Activated CD4-positive, alpha-beta T cell treated with anti-CD3 and anti-CD28 coated beads, Interleukin-2, amount 10 ng/mL, durations not matched to agents 24 days and 14 days (primary cell): ENCODE measurements at regions not wholly inside any gene's neighbourhood (a gene's known extent, or its start where the extent isn't known, plus 50 kb on each side); places are given as distances from the start of the nearest gene placed in this dataset.

ENCODE experiments used
- DNase-seq: peaks from one replicate; pipeline ENCODE4 v3.0.0; 2022
- H3K27ac Mint-ChIP-seq: one replicate; pipeline ENCODE4 v1.8.0; 2022; ENCODE audit warnings: mild to moderate bottlenecking, mixed read lengths
- H3K27me3 Mint-ChIP-seq: one replicate; pipeline ENCODE4 v1.8.0; 2022; ENCODE audit warnings: mixed read lengths
- H3K36me3 Mint-ChIP-seq: one replicate; pipeline ENCODE4 v1.8.0; 2022; ENCODE audit warnings: low read depth, mild to moderate bottlenecking, mixed read lengths
- H3K4me1 Mint-ChIP-seq: one replicate; pipeline ENCODE4 v1.8.0; 2021; ENCODE audit warnings: mixed read lengths
- H3K4me3 Mint-ChIP-seq: one replicate; pipeline ENCODE4 v1.8.0; 2022; ENCODE audit warnings: mild to moderate bottlenecking, moderate library complexity, mixed read lengths
- H3K9me3 Mint-ChIP-seq: one replicate; pipeline ENCODE4 v1.8.0; 2021; ENCODE audit warnings: mixed read lengths
- intact Hi-C: fragments of 100-400 bp; cut with micrococcal nuclease; formaldehyde crosslinking; loops from one replicate; pipeline ENCODE4 v1.15.1; 2023

DNA sequence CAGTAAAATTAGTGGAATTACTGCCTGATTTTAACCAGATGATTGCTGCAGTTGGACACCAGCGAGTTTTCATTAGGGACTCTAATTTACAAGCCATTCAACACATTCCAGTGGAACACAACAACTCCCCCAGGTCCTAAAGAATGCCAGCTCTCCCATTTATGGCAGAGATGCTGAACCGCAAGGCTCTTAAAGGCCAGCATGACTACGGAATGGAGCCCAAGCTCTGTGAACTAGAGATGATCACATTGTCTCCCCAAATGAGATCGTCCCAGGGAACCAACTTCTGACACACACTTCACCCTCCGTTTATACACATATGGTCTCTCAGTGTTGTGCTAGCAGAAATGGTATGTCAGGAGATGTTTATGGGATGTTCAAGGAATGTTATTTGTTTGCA lies 446.2 kb upstream of the NR2F2 start:
- DNase-seq: no peak
- H3K9me3 Mint-ChIP-seq: peaks cover 19% of the 10 kb centered on the region
- H3K4me1 Mint-ChIP-seq: peaks cover 13% of the 10 kb centered on the region
- no peaks in the 10 kb centered on the region for H3K36me3 Mint-ChIP-seq
- no peak overlapping the region for H3K27ac Mint-ChIP-seq
- H3K4me3 Mint-ChIP-seq: no peak overlapping the region
- intact Hi-C loops: no loop called here
- H3K27me3 Mint-ChIP-seq: peaks cover 18% of the 10 kb centered on the region

DNA sequence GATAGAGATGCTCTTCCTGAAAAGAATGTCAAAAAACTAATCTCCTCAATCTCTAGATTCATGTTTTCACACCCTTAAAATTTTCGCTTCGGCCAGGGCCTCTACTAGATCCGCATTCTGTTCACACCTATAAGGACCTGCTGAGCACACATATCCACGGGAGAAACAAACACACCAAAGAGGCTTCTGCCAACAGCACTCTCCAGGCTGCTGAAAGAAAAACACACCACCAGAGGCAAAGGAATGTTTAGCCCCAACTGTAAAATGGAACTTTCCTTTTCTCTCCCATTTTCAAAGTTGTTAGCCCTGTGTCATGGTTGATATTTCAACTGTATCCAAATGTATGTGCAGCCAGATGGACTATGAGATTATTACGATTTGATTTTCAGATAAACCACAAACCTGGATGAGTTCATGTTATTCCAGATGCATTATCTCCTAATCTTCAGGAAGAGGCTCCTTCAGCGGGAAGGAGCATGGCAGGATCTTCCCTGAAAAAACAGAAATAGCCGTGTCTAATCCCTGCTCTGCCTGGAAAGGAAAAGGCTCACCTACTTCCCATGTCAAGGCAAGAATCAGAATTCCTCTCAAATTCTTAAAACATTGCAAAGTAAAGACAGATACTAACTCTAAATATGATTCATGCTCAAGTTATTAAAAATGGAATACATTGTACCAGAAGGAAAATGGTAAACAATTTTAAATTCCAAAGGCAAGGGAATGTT lies 442.7 kb upstream of the NR2F2 start:
- peaks cover 2% of the 10 kb centered on the region for H3K36me3 Mint-ChIP-seq
- H3K4me3 Mint-ChIP-seq: no peak overlapping the region
- no peaks in the 10 kb centered on the region for H3K4me1 Mint-ChIP-seq
- H3K9me3 Mint-ChIP-seq: peaks cover 13% of the 10 kb centered on the region
- H3K27me3 Mint-ChIP-seq: peaks cover 23% of the 10 kb centered on the region
- no peak overlapping the region for H3K27ac Mint-ChIP-seq
- intact Hi-C loops: no loop called here
- DNase-seq: no peak

DNA sequence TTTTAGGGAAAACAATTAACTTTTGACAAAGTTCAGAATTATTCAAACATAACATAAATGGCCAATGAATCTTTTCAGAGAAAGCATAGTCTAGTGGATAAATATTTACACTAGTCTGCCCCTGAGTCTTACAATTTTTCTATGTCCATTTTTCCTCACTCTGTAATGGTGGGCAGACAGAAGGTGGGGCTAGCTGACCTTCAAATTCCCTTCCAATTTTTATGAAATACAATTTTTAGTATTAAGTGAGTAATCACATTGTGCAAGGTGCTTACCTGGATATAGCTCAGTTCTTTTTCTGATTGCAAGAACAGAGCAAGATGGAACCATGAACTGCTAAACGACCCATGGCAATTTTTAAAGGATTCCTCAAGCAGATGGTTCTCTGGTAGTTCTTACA lies 441.7 kb upstream of the NR2F2 start:
- Mint-ChIP-seq H3K36me3 (peaks cover 2% of the 10 kb centered on the region), H3K9me3 (peaks cover 13% of the 10 kb centered on the region), H3K27ac (no peak overlapping the region), H3K27me3 (peaks cover 28% of the 10 kb centered on the region), H3K4me1 (no peaks in the 10 kb centered on the region), H3K4me3 (no peak overlapping the region)
- no peak for DNase-seq
- intact Hi-C loops: no loop called here

DNA sequence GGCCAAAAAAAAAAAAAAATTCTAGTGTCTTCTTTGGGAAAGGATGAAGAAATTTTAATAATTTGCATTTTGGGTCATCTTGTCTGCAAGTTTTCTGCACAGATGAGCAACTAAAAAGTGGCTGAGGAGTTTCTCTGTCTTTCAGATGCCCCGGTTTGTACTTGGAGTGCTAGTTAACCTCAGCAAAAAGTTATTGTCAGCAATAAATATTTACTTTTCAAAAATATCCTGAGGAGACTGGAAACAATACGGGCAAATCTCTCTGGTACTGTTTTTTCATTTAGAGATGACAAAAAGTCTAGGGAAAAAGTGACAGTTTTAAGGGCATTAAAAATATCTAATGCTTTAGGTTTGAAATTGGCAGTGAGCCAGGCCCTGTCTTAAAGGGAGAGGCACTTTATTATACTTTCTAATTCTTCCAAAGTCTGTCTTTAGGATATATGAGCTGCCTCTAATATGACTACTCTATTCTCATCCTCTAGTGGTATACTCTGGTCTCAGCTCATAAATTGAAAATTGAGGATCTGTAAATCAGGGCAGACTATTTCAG lies 436.0 kb upstream of the NR2F2 start:
- intact Hi-C loops: no loop called here
- H3K9me3 Mint-ChIP-seq: peaks cover 4% of the 10 kb centered on the region
- peaks cover 37% of the 10 kb centered on the region for H3K27me3 Mint-ChIP-seq
- H3K4me3 Mint-ChIP-seq: no peak overlapping the region
- no peak overlapping the region for H3K27ac Mint-ChIP-seq
- peaks cover 1% of the 10 kb centered on the region for H3K36me3 Mint-ChIP-seq
- DNase-seq: no peak
- no peaks in the 10 kb centered on the region for H3K4me1 Mint-ChIP-seq

DNA sequence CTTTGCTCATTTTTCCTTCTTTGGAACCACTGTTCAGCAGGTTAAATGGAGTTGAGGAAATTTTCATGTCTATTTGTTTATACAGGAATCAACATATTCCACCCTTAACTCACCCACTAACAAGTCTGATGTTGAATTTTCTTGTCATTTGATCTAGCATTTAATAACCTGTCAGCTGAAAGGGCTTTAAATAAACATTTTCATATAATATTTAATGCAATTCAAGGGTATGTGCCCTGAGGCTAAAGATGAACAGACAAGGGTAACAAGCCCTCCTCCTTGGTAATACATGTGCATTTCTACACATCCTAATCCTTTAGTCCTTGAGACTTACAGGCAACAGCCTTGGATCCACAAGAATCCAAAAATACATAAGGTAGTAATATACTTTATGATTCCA lies 435.0 kb upstream of the NR2F2 start:
- H3K36me3 Mint-ChIP-seq: no peaks in the 10 kb centered on the region
- H3K4me3 Mint-ChIP-seq: no peak overlapping the region
- H3K9me3 Mint-ChIP-seq: no peaks in the 10 kb centered on the region
- intact Hi-C loops: no loop called here
- no peak overlapping the region for H3K27ac Mint-ChIP-seq
- peaks cover 33% of the 10 kb centered on the region for H3K27me3 Mint-ChIP-seq
- DNase-seq: no peak
- no peaks in the 10 kb centered on the region for H3K4me1 Mint-ChIP-seq

DNA sequence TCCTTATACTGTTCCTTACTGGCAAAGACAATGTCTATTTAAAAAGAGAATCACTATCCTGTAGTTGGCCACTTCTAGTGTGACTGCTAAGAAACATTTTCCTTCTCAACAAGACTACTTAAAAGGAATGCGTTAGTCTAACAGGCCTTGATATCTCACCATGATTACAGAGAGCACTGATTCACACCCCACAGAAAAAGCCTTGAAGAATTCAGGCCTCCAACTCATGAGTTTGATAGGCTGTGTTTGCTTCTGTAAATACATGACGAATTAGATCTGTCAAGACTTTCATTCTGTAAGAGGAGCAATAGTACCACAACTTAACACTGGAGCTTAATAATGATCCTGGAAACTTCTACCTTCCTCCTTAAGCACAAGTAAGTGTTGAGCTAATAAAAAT lies 432.8 kb upstream of the NR2F2 start:
- DNase-seq: no peak
- H3K4me3 Mint-ChIP-seq: no peak overlapping the region
- H3K4me1 Mint-ChIP-seq: no peaks in the 10 kb centered on the region
- H3K27me3 Mint-ChIP-seq: peaks cover 37% of the 10 kb centered on the region
- H3K36me3 Mint-ChIP-seq: no peaks in the 10 kb centered on the region
- H3K9me3 Mint-ChIP-seq: no peaks in the 10 kb centered on the region
- intact Hi-C loops: no loop called here
- H3K27ac Mint-ChIP-seq: no peak overlapping the region

DNA sequence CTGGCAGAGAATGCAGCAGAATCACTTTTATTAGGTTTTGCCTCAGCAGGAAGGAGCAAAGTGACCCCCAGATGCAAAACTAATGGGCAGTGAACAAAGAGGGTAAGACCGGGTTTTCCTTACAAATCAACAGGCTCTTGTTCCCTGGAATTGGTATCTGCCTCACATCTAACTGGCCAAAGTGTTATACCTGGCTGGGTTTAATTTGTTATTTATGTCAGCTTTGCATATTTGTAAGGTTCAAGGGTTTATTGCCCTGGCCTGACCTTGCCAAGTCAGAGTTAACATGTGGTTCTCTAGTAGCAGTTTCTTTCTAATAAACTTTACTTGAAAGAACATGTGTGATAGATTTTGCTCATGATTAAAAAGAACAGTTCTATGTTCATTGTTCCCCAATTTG lies 431.7 kb upstream of the NR2F2 start:
- H3K9me3 Mint-ChIP-seq: no peaks in the 10 kb centered on the region
- peaks cover 31% of the 10 kb centered on the region for H3K27me3 Mint-ChIP-seq
- intact Hi-C loops: no loop called here
- H3K27ac Mint-ChIP-seq: no peak overlapping the region
- no peaks in the 10 kb centered on the region for H3K36me3 Mint-ChIP-seq
- no peaks in the 10 kb centered on the region for H3K4me1 Mint-ChIP-seq
- H3K4me3 Mint-ChIP-seq: no peak overlapping the region
- DNase-seq: no peak

DNA sequence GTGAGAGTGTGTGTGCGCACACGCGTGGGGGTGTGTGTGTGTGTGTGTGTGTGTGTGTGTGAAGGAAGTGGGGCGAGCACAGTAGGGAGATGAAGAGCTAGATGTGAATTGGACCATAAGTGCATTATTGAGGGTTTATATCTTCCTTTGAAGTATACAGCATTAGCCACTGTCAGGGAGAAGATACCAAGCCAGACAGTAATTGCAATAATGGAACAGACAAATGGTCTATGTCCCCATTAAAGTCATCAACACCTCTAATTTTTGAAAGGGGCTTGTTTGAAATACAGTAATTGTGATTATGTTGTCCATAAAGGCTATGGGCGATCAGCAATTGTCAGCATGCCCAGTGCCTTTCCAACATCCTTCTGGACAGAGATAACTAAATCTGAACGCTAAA lies 429.2 kb upstream of the NR2F2 start:
- H3K27me3 Mint-ChIP-seq: peaks cover 19% of the 10 kb centered on the region
- no peak for DNase-seq
- intact Hi-C loops: no loop called here
- H3K4me1 Mint-ChIP-seq: no peaks in the 10 kb centered on the region
- peaks cover 6% of the 10 kb centered on the region for H3K9me3 Mint-ChIP-seq
- H3K27ac Mint-ChIP-seq: no peak overlapping the region
- H3K36me3 Mint-ChIP-seq: no peaks in the 10 kb centered on the region
- no peak overlapping the region for H3K4me3 Mint-ChIP-seq

DNA sequence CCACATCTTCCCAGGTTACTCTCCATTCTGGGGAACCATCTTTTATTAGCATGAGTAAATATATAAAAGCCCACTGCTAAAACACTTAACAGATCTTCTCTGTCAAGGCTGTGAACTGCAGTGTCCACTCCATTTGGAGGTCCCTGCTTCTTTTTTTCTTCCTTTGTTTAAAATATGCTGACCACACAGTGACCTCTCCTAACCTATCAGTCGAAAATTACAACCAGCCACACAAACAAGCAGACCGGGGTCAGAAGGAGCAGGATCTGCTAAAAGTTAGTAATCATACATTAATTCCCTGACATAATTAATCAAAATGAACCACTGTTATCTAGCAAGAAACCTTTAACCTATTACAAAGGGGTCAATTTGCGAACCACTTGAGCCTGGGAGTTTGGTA lies 427.9 kb upstream of the NR2F2 start:
- no peak overlapping the region for H3K27ac Mint-ChIP-seq
- peaks cover 19% of the 10 kb centered on the region for H3K27me3 Mint-ChIP-seq
- no peaks in the 10 kb centered on the region for H3K4me1 Mint-ChIP-seq
- no peak overlapping the region for H3K4me3 Mint-ChIP-seq
- intact Hi-C loops: no loop called here
- no peaks in the 10 kb centered on the region for H3K36me3 Mint-ChIP-seq
- DNase-seq: no peak
- H3K9me3 Mint-ChIP-seq: peaks cover 6% of the 10 kb centered on the region

DNA sequence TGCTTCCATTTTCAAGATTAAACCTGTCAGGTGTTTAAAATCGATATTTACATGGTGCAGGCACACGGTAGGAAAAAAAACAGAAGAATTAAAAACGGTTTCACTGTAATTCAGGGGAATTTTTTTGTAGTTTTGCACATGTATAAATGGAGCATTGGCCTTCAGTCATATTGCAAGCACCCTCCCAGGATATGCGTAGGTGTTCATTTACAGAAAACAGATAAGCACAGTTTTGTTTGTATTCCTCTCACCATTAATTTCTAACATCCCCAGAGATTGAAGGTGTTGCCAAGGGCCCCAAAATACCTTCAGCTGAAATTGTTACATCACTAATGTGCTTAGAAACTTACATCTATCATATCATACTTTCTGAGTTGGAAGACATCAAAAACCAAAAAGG lies 427.1 kb upstream of the NR2F2 start:
- Mint-ChIP-seq H3K27me3 (peaks cover 14% of the 10 kb centered on the region), H3K9me3 (peaks cover 6% of the 10 kb centered on the region), H3K4me1 (no peaks in the 10 kb centered on the region), H3K4me3 (no peak overlapping the region), H3K36me3 (no peaks in the 10 kb centered on the region), H3K27ac (no peak overlapping the region)
- DNase-seq: no peak
- intact Hi-C loops: no loop called here

DNA sequence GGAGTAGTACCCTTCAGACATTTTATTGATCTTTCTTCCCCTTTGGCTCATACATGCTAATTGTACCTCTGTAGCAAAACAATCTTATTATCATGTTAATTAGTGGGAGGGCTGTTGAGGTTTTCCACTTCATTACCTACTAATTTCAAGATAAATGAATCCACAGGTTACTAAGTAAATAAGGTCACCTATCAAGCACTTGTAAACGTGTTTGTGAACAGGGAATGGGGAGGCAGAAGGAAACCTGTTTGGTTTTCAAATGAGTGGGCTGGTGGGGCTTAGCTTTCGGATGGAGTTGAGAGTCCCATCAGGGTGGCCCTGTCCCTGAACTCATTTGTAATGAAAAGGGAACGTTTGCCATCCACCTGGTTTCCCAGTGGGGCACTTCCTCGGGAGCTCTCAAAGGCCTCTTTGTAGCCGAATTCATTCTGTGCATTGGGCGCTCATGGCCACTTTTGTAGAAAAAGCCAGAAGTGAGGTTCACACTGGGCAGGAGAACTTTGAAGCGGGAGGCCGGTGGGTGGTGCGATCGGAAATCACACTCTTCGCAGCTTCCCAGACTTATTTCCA lies 419.8 kb upstream of the NR2F2 start:
- Mint-ChIP-seq H3K36me3 (no peaks in the 10 kb centered on the region), H3K9me3 (no peaks in the 10 kb centered on the region), H3K27ac (no peak overlapping the region), H3K4me3 (no peak overlapping the region), H3K4me1 (no peaks in the 10 kb centered on the region), H3K27me3 (peaks cover 23% of the 10 kb centered on the region)
- intact Hi-C loops: no loop called here
- DNase-seq: no peak

DNA sequence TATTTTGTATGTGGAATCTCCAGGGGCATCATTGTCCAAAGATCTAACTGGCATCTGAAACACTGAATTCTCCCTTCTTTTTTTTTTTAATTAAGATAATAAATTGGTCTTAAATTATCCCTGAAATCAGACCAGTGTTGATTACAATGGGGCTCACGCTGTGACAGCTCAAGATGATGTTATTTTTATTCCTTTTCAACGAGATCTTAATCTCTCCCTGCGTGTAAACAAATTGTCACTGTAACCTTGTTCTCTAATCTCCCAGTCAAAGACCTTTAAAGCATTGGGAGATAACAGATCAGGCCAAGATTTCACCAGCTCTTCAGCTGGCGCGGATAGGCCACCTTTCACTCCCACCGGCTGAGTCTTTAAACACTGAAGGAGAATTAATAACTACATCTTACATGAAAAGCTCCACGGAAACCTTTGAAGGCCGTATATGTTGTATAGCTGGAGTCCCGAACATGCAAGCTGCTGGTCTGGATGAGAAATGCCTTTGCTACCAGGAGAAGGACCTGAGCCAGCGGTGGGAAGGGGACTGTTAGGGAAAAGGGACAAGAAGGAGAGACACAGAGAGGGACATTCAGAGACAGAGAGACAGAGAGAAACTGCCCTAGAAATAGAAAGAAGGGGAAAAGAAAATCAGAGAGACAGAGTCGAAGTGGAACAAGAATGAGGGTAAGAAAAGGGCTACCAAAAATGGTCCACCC lies 418.8 kb upstream of the NR2F2 start:
- Mint-ChIP-seq H3K4me3 (no peak overlapping the region), H3K4me1 (no peaks in the 10 kb centered on the region), H3K36me3 (no peaks in the 10 kb centered on the region), H3K27ac (no peak overlapping the region), H3K27me3 (peaks cover 26% of the 10 kb centered on the region), H3K9me3 (no peaks in the 10 kb centered on the region)
- no peak for DNase-seq
- intact Hi-C loops: no loop called here

DNA sequence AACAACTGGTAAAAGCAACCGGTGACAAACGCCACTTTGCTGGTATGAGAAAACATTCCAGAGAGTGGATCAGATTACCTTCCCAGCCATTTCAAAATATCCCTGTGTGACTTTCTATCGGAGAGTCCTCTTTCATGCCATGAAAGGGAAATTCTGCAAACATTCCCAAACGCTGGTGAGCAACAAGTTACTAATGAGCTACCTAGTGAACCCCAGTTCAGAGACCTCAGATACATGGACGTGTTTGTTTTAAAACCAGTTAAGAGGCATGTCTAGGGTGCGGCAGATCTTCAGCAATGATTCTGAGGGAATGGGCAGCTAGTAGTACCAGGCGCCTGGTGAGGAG lies 418.2 kb upstream of the NR2F2 start:
- Mint-ChIP-seq H3K4me3 (no peak overlapping the region), H3K27ac (no peak overlapping the region), H3K4me1 (no peaks in the 10 kb centered on the region), H3K9me3 (no peaks in the 10 kb centered on the region), H3K36me3 (no peaks in the 10 kb centered on the region), H3K27me3 (peaks cover 27% of the 10 kb centered on the region)
- no peak for DNase-seq
- intact Hi-C loops: no loop called here

DNA sequence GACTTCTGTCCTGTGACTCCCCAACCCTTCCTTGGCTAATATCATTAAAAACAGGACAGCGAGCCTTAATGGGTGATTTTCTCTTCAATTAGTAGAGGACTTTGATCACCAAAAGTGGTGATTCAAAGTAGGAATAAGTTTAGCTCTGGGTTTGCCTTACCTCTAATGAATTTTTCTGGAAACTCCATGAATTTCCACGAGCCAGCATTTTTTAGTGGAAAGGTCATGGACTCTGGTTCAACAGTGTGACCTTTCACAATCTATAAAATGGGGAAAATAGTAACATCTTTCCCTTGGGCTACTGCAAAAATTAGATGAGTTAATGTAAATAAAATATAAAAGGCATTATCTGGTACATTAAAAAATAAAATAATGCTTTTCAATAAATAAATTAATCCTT lies 417.8 kb upstream of the NR2F2 start:
- no peaks in the 10 kb centered on the region for H3K4me1 Mint-ChIP-seq
- no peak overlapping the region for H3K27ac Mint-ChIP-seq
- H3K27me3 Mint-ChIP-seq: peaks cover 29% of the 10 kb centered on the region
- no peak overlapping the region for H3K4me3 Mint-ChIP-seq
- DNase-seq: no peak
- no peaks in the 10 kb centered on the region for H3K9me3 Mint-ChIP-seq
- H3K36me3 Mint-ChIP-seq: no peaks in the 10 kb centered on the region
- intact Hi-C loops: no loop called here
